ENCODE measurements at regions not wholly inside any gene's neighbourhood (a gene's known extent, or its start where the extent isn't known, plus 50 kb on each side); places are given as distances from the start of the nearest gene placed in this dataset.

DNA sequence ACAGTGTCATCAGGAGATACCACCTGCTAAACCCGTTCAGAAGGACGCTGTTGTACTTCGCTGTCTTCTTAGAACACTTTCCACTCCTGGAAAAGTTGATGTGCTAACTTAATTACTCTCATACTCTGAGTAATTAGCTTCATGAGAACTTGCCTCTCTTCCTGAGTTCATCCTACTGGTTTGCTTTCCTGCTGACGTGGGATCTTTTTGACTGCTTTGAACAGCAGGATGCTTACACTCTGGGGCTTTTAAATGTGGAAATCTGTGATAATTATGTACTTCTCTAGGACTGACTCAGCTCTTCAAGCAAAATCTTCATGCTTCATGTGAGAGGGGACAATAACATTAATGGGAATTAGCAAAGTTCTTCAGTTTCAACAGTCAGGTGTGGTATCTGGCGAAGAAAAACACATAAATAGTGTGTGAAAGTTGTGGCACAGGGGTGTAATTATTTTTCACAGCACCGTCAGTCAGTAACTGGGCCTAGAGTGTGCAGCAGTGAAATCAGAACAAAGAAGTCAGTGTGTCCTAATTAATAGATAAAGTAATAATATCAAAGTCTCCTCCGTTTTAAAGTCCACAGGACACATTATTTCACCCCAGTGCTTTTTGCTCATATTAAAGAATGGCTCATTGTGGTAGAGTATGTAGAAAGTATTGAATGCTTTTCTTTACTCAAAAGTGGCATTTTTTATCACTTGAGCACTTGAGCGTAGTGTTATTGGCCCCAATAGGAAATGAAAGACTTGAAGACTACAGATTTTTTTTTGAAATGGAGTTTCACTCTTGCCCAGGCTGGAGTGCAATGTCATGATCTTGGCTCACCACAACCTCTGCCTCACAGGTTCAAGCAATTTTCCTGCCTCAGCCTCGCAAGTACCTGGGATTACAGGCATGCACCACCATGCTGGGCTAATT lies 140.9 kb upstream of the DMRT1 start:
- Histone ChIP-seq H3K27me3 (ENCODE audit: control insufficient read depth, insufficient read depth, low read length) (no peaks in the 10 kb centered on the region), H3K36me3 (ENCODE audit: control insufficient read depth, insufficient read depth, low read length) (no peaks in the 10 kb centered on the region), H3K4me2 (ENCODE audit: low read depth, low read length) (no peak overlapping the region), H2BK15ac (ENCODE audit: low read depth, low read length) (no peak overlapping the region; the same call in 2 of the 3 replicates), H2AK9ac (replicated peaks; ENCODE audit: low read depth, low read length, poor library complexity) (no peak overlapping the region), H3K4me1 (ENCODE audit: control insufficient read depth, insufficient read depth, low read length) (peaks cover 28% of the 10 kb centered on the region), H3K27ac (ENCODE audit: insufficient read depth, low read length) (no peak overlapping the region), H4K91ac (ENCODE audit: insufficient read depth, low read depth, low read length) (no peak overlapping the region), H3K9me3 (ENCODE audit: control insufficient read depth, insufficient read depth, low read length) (no peaks in the 10 kb centered on the region), H3K18ac (ENCODE audit: low read depth, low read length) (no peak overlapping the region; the same call in 1 of the 2 replicates), H3K14ac (replicated peaks; ENCODE audit: low read depth, low read length) (0 out of 2 replicates have a peak overlapping the region, but pooled peaks have one; percentile 27), H2AK5ac (ENCODE audit: low read depth, low read length) (no peak overlapping the region), H3K4ac (ENCODE audit: low read depth, low read length) (peak overlapping the region; percentile 11; the same call in 1 of the 2 replicates), H3K23ac (ENCODE audit: low read depth, low read length) (peak overlapping the region; percentile 7; the same call in 1 of the 2 replicates), H2BK5ac (ENCODE audit: low read depth, low read length, poor library complexity, severe bottlenecking) (no peak overlapping the region), H2AFZ (replicated peaks; ENCODE audit: low read length, poor library complexity) (no peak overlapping the region), H4K5ac (ENCODE audit: low read depth, low read length) (no peak overlapping the region; the same call in 1 of the 2 replicates), H3K9ac (ENCODE audit: low read depth, low read length) (no peak overlapping the region), H3K56ac (ENCODE audit: extremely low read depth, insufficient read depth, low read length) (no peak overlapping the region), H3K9me1 (ENCODE audit: insufficient read depth, low read length) (peaks cover 20% of the 10 kb centered on the region), H3K79me1 (ENCODE audit: low read depth in 1 of 2, low read length in 2 of 2) (peaks cover 29 to 72% of the 10 kb centered on the region in 2 experiments), H2BK120ac (ENCODE audit: low read depth, low read length) (peak overlapping the region; percentile 36), H2BK20ac (ENCODE audit: low read depth, low read length) (no peak overlapping the region), H3K4me3 (ENCODE audit: insufficient read depth, low read depth, low read length) (no peak overlapping the region), H4K8ac (ENCODE audit: low read depth in 2 of 2, low read length in 2 of 2) (no peak overlapping the region), H4K20me1 (ENCODE audit: insufficient read depth, low read length) (no peaks in the 10 kb centered on the region)
- BruUV-seq (replicated peaks) = no TSS peak
- ChIA-PET CTCF (no interaction called here), POLR2A (ENCODE audit: unreplicated experiment) (no interaction called here)
- intact Hi-C loops (cut with micrococcal nuclease) = no loop called here
- WGBS, 2 experiments (ENCODE audit: extremely low coverage in 2 of 2, insufficient read length in 1 of 2) = 96% methylated on average over 4 of the region's 9 CpGs; no CpG with 5 or more reads in 1 of the 2 experiments
- in situ Hi-C loops (cut with MboI; ENCODE audit: low sequenced_read_pairs) = no loop called here
- TF ChIP-seq SMC3 (IDR thresholded peaks at IDR 0.05; ENCODE audit: low read depth, low read length) = no peak
- TF ChIP-seq, protein P1, sequence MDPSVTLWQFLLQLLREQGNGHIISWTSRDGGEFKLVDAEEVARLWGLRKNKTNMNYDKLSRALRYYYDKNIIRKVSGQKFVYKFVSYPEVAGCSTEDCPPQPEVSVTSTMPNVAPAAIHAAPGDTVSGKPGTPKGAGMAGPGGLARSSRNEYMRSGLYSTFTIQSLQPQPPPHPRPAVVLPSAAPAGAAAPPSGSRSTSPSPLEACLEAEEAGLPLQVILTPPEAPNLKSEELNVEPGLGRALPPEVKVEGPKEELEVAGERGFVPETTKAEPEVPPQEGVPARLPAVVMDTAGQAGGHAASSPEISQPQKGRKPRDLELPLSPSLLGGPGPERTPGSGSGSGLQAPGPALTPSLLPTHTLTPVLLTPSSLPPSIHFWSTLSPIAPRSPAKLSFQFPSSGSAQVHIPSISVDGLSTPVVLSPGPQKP (IDR thresholded peaks at IDR 0.05; ENCODE audit: borderline replicate concordance, low read depth, low read length) = no peak
- no peak for TF ChIP-seq RFX5 (IDR thresholded peaks at IDR 0.05; ENCODE audit: low read depth, low read length)
- no peak for TF ChIP-seq CEBPB (IDR thresholded peaks at IDR 0.05; ENCODE audit: low read depth, low read length)
- TF ChIP-seq MXI1 (IDR thresholded peaks at IDR 0.05; ENCODE audit: borderline replicate concordance, low read depth, low read length) = no peak
- no peak for TF ChIP-seq USF2 (IDR thresholded peaks at IDR 0.05; ENCODE audit: low read depth, low read length)
- TF ChIP-seq CHD1 (IDR thresholded peaks at IDR 0.05; ENCODE audit: low read depth, low read length) = no peak
- TF ChIP-seq POLR2A (IDR thresholded peaks at IDR 0.05; ENCODE audit: low read depth, low read length) = no peak
- TF ChIP-seq, protein P2, sequence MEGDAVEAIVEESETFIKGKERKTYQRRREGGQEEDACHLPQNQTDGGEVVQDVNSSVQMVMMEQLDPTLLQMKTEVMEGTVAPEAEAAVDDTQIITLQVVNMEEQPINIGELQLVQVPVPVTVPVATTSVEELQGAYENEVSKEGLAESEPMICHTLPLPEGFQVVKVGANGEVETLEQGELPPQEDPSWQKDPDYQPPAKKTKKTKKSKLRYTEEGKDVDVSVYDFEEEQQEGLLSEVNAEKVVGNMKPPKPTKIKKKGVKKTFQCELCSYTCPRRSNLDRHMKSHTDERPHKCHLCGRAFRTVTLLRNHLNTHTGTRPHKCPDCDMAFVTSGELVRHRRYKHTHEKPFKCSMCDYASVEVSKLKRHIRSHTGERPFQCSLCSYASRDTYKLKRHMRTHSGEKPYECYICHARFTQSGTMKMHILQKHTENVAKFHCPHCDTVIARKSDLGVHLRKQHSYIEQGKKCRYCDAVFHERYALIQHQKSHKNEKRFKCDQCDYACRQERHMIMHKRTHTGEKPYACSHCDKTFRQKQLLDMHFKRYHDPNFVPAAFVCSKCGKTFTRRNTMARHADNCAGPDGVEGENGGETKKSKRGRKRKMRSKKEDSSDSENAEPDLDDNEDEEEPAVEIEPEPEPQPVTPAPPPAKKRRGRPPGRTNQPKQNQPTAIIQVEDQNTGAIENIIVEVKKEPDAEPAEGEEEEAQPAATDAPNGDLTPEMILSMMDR (conservative IDR thresholded peaks at IDR 0.05; ENCODE audit: low read depth, low read length) = no peak
- TF ChIP-seq NFE2L2 (IDR thresholded peaks at IDR 0.05; ENCODE audit: low read depth, low read length) = no peak
- DNase-seq (no peak), ATAC-seq (ENCODE audit: low read depth) (no peak)
- dilution Hi-C loops (cut with HindIII; ENCODE audit: low sequenced_read_pairs, unreplicated experiment) = no loop called here

All from IMR-90 (cell line).